Adrenal gland (tissue), 5 donors: ENCODE measurements at regions not wholly inside any gene's neighbourhood (a gene's known extent, or its start where the extent isn't known, plus 50 kb on each side); places are given as distances from the start of the nearest gene placed in this dataset.

Source experiments
- POLR2A ChIP-seq, 2 donors: fragments of 450-650 bp; IDR thresholded peaks; one replicate each; pipeline ENCODE4 v1.6.1; 2017; ENCODE audit warnings: antibody characterized with exemption in 2 of 2, mild to moderate bottlenecking in 2 of 2, moderate library complexity in 1 of 2
- TF ChIP-seq, protein P1 (sequence below), 6 experiments: fragments of 450-650 bp in 4 of 6; fragments of 200-600 bp in 2 of 6; sonication (generic) in 1 of 6; IDR thresholded peaks; 1 replicate in 5 of 6; 2 replicates in 1 of 6; pipeline versions ENCODE4 v1.5.1 to v1.8.0; 2016 to 2021; ENCODE audit warnings: antibody characterized with exemption in 6 of 6, mild to moderate bottlenecking in 2 of 6, moderate library complexity in 1 of 6
- donor health status: DM: no; HTN: no; CAD: no.

DNA sequence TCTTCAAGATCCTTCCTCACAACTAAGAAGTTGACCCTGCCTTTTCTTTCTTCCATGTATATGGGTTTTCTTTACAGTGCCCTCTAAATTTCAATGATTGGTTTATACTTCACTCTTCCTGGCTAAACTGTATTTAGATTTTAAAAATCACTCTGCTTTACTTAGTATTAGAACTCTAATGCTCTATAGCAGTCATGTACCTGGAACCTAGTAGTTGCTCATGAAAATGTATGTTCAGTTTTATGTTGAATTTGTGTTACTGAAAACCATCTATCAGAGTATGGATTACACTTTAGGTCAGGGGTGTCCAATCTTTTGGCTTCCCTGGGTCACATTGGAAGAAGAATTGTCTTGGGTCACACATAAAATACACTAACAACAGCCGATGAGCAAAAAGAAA lies 1024.3 kb downstream of the NR2F1-AS1 start:
- TF ChIP-seq, protein P1, sequence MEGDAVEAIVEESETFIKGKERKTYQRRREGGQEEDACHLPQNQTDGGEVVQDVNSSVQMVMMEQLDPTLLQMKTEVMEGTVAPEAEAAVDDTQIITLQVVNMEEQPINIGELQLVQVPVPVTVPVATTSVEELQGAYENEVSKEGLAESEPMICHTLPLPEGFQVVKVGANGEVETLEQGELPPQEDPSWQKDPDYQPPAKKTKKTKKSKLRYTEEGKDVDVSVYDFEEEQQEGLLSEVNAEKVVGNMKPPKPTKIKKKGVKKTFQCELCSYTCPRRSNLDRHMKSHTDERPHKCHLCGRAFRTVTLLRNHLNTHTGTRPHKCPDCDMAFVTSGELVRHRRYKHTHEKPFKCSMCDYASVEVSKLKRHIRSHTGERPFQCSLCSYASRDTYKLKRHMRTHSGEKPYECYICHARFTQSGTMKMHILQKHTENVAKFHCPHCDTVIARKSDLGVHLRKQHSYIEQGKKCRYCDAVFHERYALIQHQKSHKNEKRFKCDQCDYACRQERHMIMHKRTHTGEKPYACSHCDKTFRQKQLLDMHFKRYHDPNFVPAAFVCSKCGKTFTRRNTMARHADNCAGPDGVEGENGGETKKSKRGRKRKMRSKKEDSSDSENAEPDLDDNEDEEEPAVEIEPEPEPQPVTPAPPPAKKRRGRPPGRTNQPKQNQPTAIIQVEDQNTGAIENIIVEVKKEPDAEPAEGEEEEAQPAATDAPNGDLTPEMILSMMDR (IDR thresholded peaks at IDR 0.05): no peak
- TF ChIP-seq POLR2A (IDR thresholded peaks at IDR 0.05): no peak
